ENCODE measurements at regions not wholly inside any gene's neighbourhood (a gene's known extent, or its start where the extent isn't known, plus 50 kb on each side); places are given as distances from the start of the nearest gene placed in this dataset.

- intact Hi-C loops (cut with DNase I) = no loop called here
- DNase-seq = no peak
Observed at GRCh38 chr14:55801121-55801520, 221.1 kb downstream of the KTN1 start.

- DNase-seq = no peak
- intact Hi-C loops (cut with DNase I) = no loop called here
Observed at GRCh38 chr14:55802986-55803872, 223.2 kb downstream of the KTN1 start.

- DNase-seq = no peak
- intact Hi-C loops (cut with DNase I) = no loop called here
Observed at GRCh38 chr14:55803873-55804553, 224.0 kb downstream of the KTN1 start.

- intact Hi-C loops (cut with DNase I) = no loop called here
- no peak for DNase-seq
Observed at GRCh38 chr14:55805250-55805649, 225.2 kb downstream of the KTN1 start.

- DNase-seq = peak in 17 of 42 donors; percentile 2 to 52 (median 14)
- intact Hi-C loops (cut with DNase I) = no loop called here
Observed at GRCh38 chr14:55807053-55807880, 227.3 kb downstream of the KTN1 start.

GRCh38 chr14:55807881-55808379 lies 227.9 kb downstream of the KTN1 start:
- DNase-seq = no peak
- intact Hi-C loops (cut with DNase I) = no loop called here

- no peak for DNase-seq
- intact Hi-C loops (cut with DNase I) = no loop called here
Observed at GRCh38 chr14:55813630-55814029, 233.6 kb downstream of the KTN1 start.

GRCh38 chr14:55814064-55814463 lies 234.1 kb downstream of the KTN1 start:
- intact Hi-C loops (cut with DNase I) = no loop called here
- no peak for DNase-seq

GRCh38 chr14:55814873-55815272 lies 234.9 kb downstream of the KTN1 start:
- intact Hi-C loops (cut with DNase I) = no loop called here
- no peak for DNase-seq

GRCh38 chr14:55816225-55816624 lies 236.2 kb downstream of the KTN1 start:
- intact Hi-C loops (cut with DNase I) = no loop called here

GRCh38 chr14:55819610-55820304 lies 239.8 kb downstream of the KTN1 start:
- intact Hi-C loops (cut with DNase I) = no loop called here
- DNase-seq = no peak

More at GRCh38 chr14:55816225-55816624, 236.2 kb downstream of the KTN1 start:
- no peak for DNase-seq

- DNase-seq = no peak
- intact Hi-C loops (cut with DNase I) = no loop called here
Observed at GRCh38 chr14:55822906-55823305, 242.9 kb downstream of the KTN1 start.

- intact Hi-C loops (cut with DNase I) = no loop called here
- no peak for DNase-seq
Observed at GRCh38 chr14:55832122-55832911, 252.3 kb downstream of the KTN1 start.

GRCh38 chr14:55832974-55833373 lies 253.0 kb downstream of the KTN1 start:
- intact Hi-C loops (cut with DNase I) = no loop called here
- no peak for DNase-seq

GRCh38 chr14:55834390-55834789 lies 254.4 kb downstream of the KTN1 start:
- intact Hi-C loops (cut with DNase I) = no loop called here
- no peak for DNase-seq

- intact Hi-C loops (cut with DNase I) = no loop called here
- no peak for DNase-seq
Observed at GRCh38 chr14:55835985-55836384, 256.0 kb downstream of the KTN1 start.

- no peak for DNase-seq
- intact Hi-C loops (cut with DNase I) = no loop called here
Observed at GRCh38 chr14:55837467-55837866, 257.5 kb downstream of the KTN1 start.

- intact Hi-C loops (cut with DNase I) = no loop called here
- no peak for DNase-seq
Observed at GRCh38 chr14:55838529-55839052, 258.6 kb downstream of the KTN1 start.

All from head of caudate nucleus (tissue), 42 donors.